Caco-2 (cell line): ENCODE measurements at regions not wholly inside any gene's neighbourhood (a gene's known extent, or its start where the extent isn't known, plus 50 kb on each side); places are given as distances from the start of the nearest gene placed in this dataset.

Experiments
- BruUV-seq: library from RNA; stranded (reverse); fragments of 400-500 nt; replicated peaks from 2 replicates; lab custom pipeline; 2021; lab: Mats Ljungman, UMichigan
- CTCF ChIA-PET: fragments of 300-600 bp; sonication (Branson Sonifier 250); formaldehyde crosslinking; loops from one replicate; lab custom pipeline; 2022; ENCODE audit warnings: antibody characterized with exemption; lab: Charles Lee
- POLR2A ChIA-PET: fragments of 300-600 bp; sonication (Branson Sonifier 250); formaldehyde crosslinking; loops from one replicate; lab custom pipeline; 2022; ENCODE audit warnings: antibody characterized with exemption; lab: Charles Lee
- DNase-seq, 2 experiments: peaks; one replicate each; pipeline versions ENCODE4 v3.0.0 to v3.0.0-alpha.2; 2020 to 2022
- H3K27me3 ChIP-seq: replicated peaks from 2 replicates; pipeline ENCODE4 v1.6.0; 2011; ENCODE audit warnings: low read length; ENCODE audit not compliant: control insufficient read depth, insufficient read depth
- H3K36me3 ChIP-seq: 2 replicates; pipeline ENCODE4 v1.5.1; 2011; ENCODE audit warnings: low read length; ENCODE audit not compliant: control insufficient read depth, insufficient read depth
- H3K4me1 ChIP-seq: fragments of 250-450 bp; sonication (Bioruptor Pico); 2 replicates; pipeline ENCODE4 v1.5.1; 2020; ENCODE audit warnings: mild to moderate bottlenecking
- H3K4me3 ChIP-seq: 2 replicates; pipeline ENCODE4 v1.5.1; 2011; ENCODE audit warnings: low read depth, mild to moderate bottlenecking, control low read depth, low read length
- H3K9me3 ChIP-seq: fragments of 250-450 bp; sonication (Bioruptor Pico); 2 replicates; pipeline ENCODE4 v1.5.1; 2020; ENCODE audit warnings: mild to moderate bottlenecking, moderate library complexity
- H3K27ac Mint-ChIP-seq: one replicate; pipeline ENCODE4 v1.8.0; 2022; ENCODE audit warnings: mixed read lengths; ENCODE audit not compliant: unreplicated experiment
- H3K27me3 Mint-ChIP-seq: one replicate; pipeline ENCODE4 v1.8.0; 2022; ENCODE audit warnings: mixed read lengths; ENCODE audit not compliant: insufficient read depth, unreplicated experiment
- H3K36me3 Mint-ChIP-seq: one replicate; pipeline ENCODE4 v1.8.0; 2022; ENCODE audit warnings: mild to moderate bottlenecking, mixed read lengths; ENCODE audit not compliant: insufficient read depth, unreplicated experiment
- H3K4me1 Mint-ChIP-seq: one replicate; pipeline ENCODE4 v1.8.0; 2022; ENCODE audit warnings: low read depth, mixed read lengths; ENCODE audit not compliant: unreplicated experiment
- H3K4me3 Mint-ChIP-seq: one replicate; pipeline ENCODE4 v1.8.0; 2022; ENCODE audit warnings: mild to moderate bottlenecking, moderate library complexity, mixed read lengths; ENCODE audit not compliant: unreplicated experiment
- H3K9me3 Mint-ChIP-seq: one replicate; pipeline ENCODE4 v1.8.0; 2022; ENCODE audit warnings: mixed read lengths; ENCODE audit not compliant: unreplicated experiment
- CTCF ChIP-seq, 2 experiments: fragments of 200-600 bp in 1 of 2; IDR thresholded peaks; 1 replicate in 1 of 2; 2 replicates in 1 of 2; pipeline versions ENCODE4 v1.5.1 to v1.8.0; 2011 to 2022; ENCODE audit warnings: antibody characterized with exemption in 1 of 2, control low read depth in 1 of 2, inconsistent platforms in 1 of 2, low read depth in 1 of 2, low read length in 1 of 2, mild to moderate bottlenecking in 1 of 2, moderate library complexity in 1 of 2; ENCODE audit not compliant: insufficient read depth in 1 of 2, severe bottlenecking in 1 of 2, unreplicated experiment in 1 of 2
- intact Hi-C: fragments of 100-400 bp; cut with micrococcal nuclease; formaldehyde crosslinking; loops from one replicate; pipeline ENCODE4 v1.10.0; 2022; ENCODE audit not compliant: unreplicated experiment

- DNase-seq = no peak
- H3K4me3 ChIP-seq = no peak overlapping the region
- H3K27me3 Mint-ChIP-seq = no peaks in the 10 kb centered on the region
- H3K9me3 ChIP-seq = no peaks in the 10 kb centered on the region; the same call in 1 of the 2 replicates
- H3K27ac Mint-ChIP-seq = no peak overlapping the region
- BruUV-seq = no TSS peak
- no peaks in the 10 kb centered on the region for H3K4me1 ChIP-seq
- H3K9me3 Mint-ChIP-seq = no peaks in the 10 kb centered on the region
- no peaks in the 10 kb centered on the region for H3K36me3 Mint-ChIP-seq
- no peak overlapping the region for H3K4me3 Mint-ChIP-seq
- H3K36me3 ChIP-seq = no peaks in the 10 kb centered on the region
- no peak for TF ChIP-seq CTCF (IDR thresholded peaks at IDR 0.05; ENCODE audit: insufficient read depth in 1 of 2, low read depth in 1 of 2, low read length in 1 of 2, severe bottlenecking in 1 of 2, unreplicated experiment in 1 of 2)
- ChIA-PET POLR2A (no interaction called here), CTCF (no interaction called here)
- intact Hi-C loops = no loop called here
- no peaks in the 10 kb centered on the region for H3K27me3 ChIP-seq
- no peaks in the 10 kb centered on the region for H3K4me1 Mint-ChIP-seq
Measured at GRCh38 chr2:163062524-163062923, 224.0 kb upstream of the KCNH7 start.

- BruUV-seq = no TSS peak
- Mint-ChIP-seq H3K36me3 (no peaks in the 10 kb centered on the region), H3K9me3 (no peaks in the 10 kb centered on the region), H3K27ac (no peak overlapping the region), H3K4me1 (no peaks in the 10 kb centered on the region), H3K4me3 (no peak overlapping the region), H3K27me3 (peaks cover 7% of the 10 kb centered on the region)
- DNase-seq = no peak
- no peaks in the 10 kb centered on the region for H3K36me3 ChIP-seq
- intact Hi-C loops = no loop called here
- no peak overlapping the region for H3K4me3 ChIP-seq
- POLR2A ChIA-PET = no interaction called here
- no peaks in the 10 kb centered on the region for H3K27me3 ChIP-seq
- CTCF ChIA-PET = no interaction called here
- H3K4me1 ChIP-seq = no peaks in the 10 kb centered on the region
- H3K9me3 ChIP-seq = no peaks in the 10 kb centered on the region
- no peak for TF ChIP-seq CTCF (IDR thresholded peaks at IDR 0.05; ENCODE audit: insufficient read depth in 1 of 2, low read depth in 1 of 2, low read length in 1 of 2, severe bottlenecking in 1 of 2, unreplicated experiment in 1 of 2)
Measured at GRCh38 chr2:163046615-163047014, 208.0 kb upstream of the KCNH7 start.

GRCh38 chr2:163045830-163046229 is 207.3 kb upstream of the KCNH7 start:
- POLR2A ChIA-PET = no interaction called here
- no peaks in the 10 kb centered on the region for H3K4me1 ChIP-seq
- H3K27me3 Mint-ChIP-seq = peaks cover 5% of the 10 kb centered on the region
- H3K9me3 ChIP-seq = no peaks in the 10 kb centered on the region
- no peak for DNase-seq
- no peak overlapping the region for H3K4me3 ChIP-seq
- no peak for TF ChIP-seq CTCF (IDR thresholded peaks at IDR 0.05; ENCODE audit: insufficient read depth in 1 of 2, low read depth in 1 of 2, low read length in 1 of 2, severe bottlenecking in 1 of 2, unreplicated experiment in 1 of 2)
- no TSS peak for BruUV-seq
- no peak overlapping the region for H3K27ac Mint-ChIP-seq
- intact Hi-C loops = no loop called here
- CTCF ChIA-PET = no interaction called here
- H3K27me3 ChIP-seq = no peaks in the 10 kb centered on the region
- no peak overlapping the region for H3K4me3 Mint-ChIP-seq
- no peaks in the 10 kb centered on the region for H3K36me3 Mint-ChIP-seq
- H3K4me1 Mint-ChIP-seq = no peaks in the 10 kb centered on the region
- H3K36me3 ChIP-seq = no peaks in the 10 kb centered on the region
- H3K9me3 Mint-ChIP-seq = no peaks in the 10 kb centered on the region
